K562 (cell line): ENCODE measurements at regions not wholly inside any gene's neighbourhood (a gene's known extent, or its start where the extent isn't known, plus 50 kb on each side); places are given as distances from the start of the nearest gene placed in this dataset.

Experiments
- ATAC-seq: fragments of 200-7000 bp; cut with Tn5 transposase; 3 replicates; pipeline ENCODE4 v1.9.1; 2020; ENCODE audit warnings: moderate library complexity
- BruUV-seq: library from RNA; stranded (reverse); fragments of 400-500 nt; replicated peaks from 2 replicates; lab custom pipeline; 2021; lab: Mats Ljungman, UMichigan
- CTCF ChIA-PET: fragments of 300-600 bp; formaldehyde crosslinking; extraction: SDS; loops from one replicate; lab custom pipeline; 2021; ENCODE audit warnings: low intra/inter-chr PET ratio; lab: Yijun Ruan, JAX
- POLR2A ChIA-PET: fragments of 300-600, 350-650 bp; sonication (Branson Sonifier 250); formaldehyde crosslinking; extraction: SDS; loops from one replicate; lab custom pipeline; 2021; ENCODE audit warnings: antibody characterized with exemption, inconsistent platforms; lab: Yijun Ruan, JAX
- DNase-seq, 4 experiments: peaks; one replicate each; pipeline versions ENCODE4 v3.0.0 to v3.0.0-alpha.2; 2011 to 2018; ENCODE audit warnings: low spot score in 3 of 4, mixed read lengths in 3 of 4; ENCODE audit errors: extremely low read depth in 1 of 4
- FAIRE-seq: peaks from 2 replicates; lab custom pipeline; 2011; peaks lifted over from hg19 to GRCh38; lab: Jason Lieb, UNC
- H2AFZ ChIP-seq: 2 replicates; pipeline ENCODE4 v1.6.0; 2011; ENCODE audit warnings: low read depth, low read length, control low read depth, inconsistent platforms
- H3K27ac ChIP-seq: fragments of 200-600 bp; 3 replicates; pipeline ENCODE4 v1.8.0; 2011; ENCODE audit warnings: low read depth, mild to moderate bottlenecking, control low read depth, inconsistent platforms, low read length, moderate library complexity, mixed read lengths; ENCODE audit errors: extremely low read depth
- H3K27me3 ChIP-seq, 2 experiments: fragments of 300-600 bp in 1 of 2; 2 replicates in 1 of 2; 3 replicates in 1 of 2; pipeline versions ENCODE4 v1.6.0 to v1.8.0; 2011; ENCODE audit warnings: inconsistent platforms in 2 of 2, low read length in 2 of 2, mild to moderate bottlenecking in 1 of 2, mixed read lengths in 1 of 2, moderate library complexity in 1 of 2; ENCODE audit not compliant: control insufficient read depth in 2 of 2, insufficient read depth in 2 of 2
- H3K36me3 ChIP-seq: fragments of 300-600 bp; 3 replicates; pipeline ENCODE4 v1.8.0; 2011; ENCODE audit warnings: mild to moderate bottlenecking, low read length, inconsistent platforms; ENCODE audit not compliant: control insufficient read depth, insufficient read depth
- H3K4me1 ChIP-seq, 2 experiments: fragments of 200-600 bp in 1 of 2; replicated peaks in 1 of 2; 2 replicates in 1 of 2; 3 replicates in 1 of 2; pipeline versions ENCODE4 v1.5.1 to v1.8.0; 2011; ENCODE audit warnings: inconsistent platforms in 2 of 2, low read length in 2 of 2, mild to moderate bottlenecking in 1 of 2, mixed read lengths in 1 of 2, moderate library complexity in 1 of 2; ENCODE audit not compliant: control insufficient read depth in 2 of 2, insufficient read depth in 2 of 2
- H3K4me2 ChIP-seq: 2 replicates; pipeline ENCODE4 v1.6.1; 2011; ENCODE audit warnings: low read length, control low read depth, inconsistent platforms, mixed read lengths; ENCODE audit not compliant: insufficient read depth
- H3K4me3 ChIP-seq: fragments of 200-600 bp; sonication (generic), shearing (Covaris generic); 2 replicates; pipeline ENCODE4 v1.5.1; 2016; ENCODE audit warnings: control low read depth, inconsistent platforms
- H3K79me2 ChIP-seq: fragments of 200-600 bp; 3 replicates; pipeline ENCODE4 v1.8.0; 2011; ENCODE audit warnings: low read length, inconsistent platforms; ENCODE audit not compliant: control insufficient read depth, insufficient read depth
- H3K9ac ChIP-seq, 2 experiments: 2 replicates each; pipeline versions ENCODE4 v1.6.0 to v1.6.1; 2011; ENCODE audit warnings: low read depth in 2 of 2, low read length in 2 of 2, control low read depth in 1 of 2, inconsistent platforms in 1 of 2, mild to moderate bottlenecking in 1 of 2, mixed read lengths in 1 of 2; ENCODE audit not compliant: insufficient read depth in 1 of 2
- H3K9me1 ChIP-seq: one replicate; pipeline ENCODE4 v1.6.0; 2011; ENCODE audit warnings: inconsistent platforms, mild to moderate bottlenecking, low read length, moderate library complexity; ENCODE audit not compliant: control insufficient read depth, insufficient read depth
- H3K9me3 ChIP-seq: replicated peaks from 2 replicates; pipeline ENCODE4 v1.5.1; 2011; ENCODE audit warnings: low read depth, low read length, inconsistent platforms; ENCODE audit not compliant: control insufficient read depth, insufficient read depth
- H4K20me1 ChIP-seq: replicated peaks from 2 replicates; pipeline ENCODE4 v1.6.1; 2011; ENCODE audit warnings: low read length, inconsistent platforms, mixed read lengths; ENCODE audit not compliant: control insufficient read depth, insufficient read depth
- MAZ ChIP-seq, 2 experiments: fragments of 450-650 bp in 1 of 2; sonication (generic) in 1 of 2; formaldehyde crosslinking; IDR thresholded peaks in 1 of 2; conservative IDR thresholded peaks in 1 of 2; 2 replicates each; pipeline versions ENCODE4 v1.4.0 to v1.5.0; 2020; ENCODE audit warnings: mild to moderate bottlenecking in 1 of 2, missing genetic modification reagents in 1 of 2
- NFYB ChIP-seq: IDR thresholded peaks from 2 replicates; pipeline ENCODE4 v1.6.1; 2011; ENCODE audit warnings: mild to moderate bottlenecking, moderate library complexity; ENCODE audit not compliant: insufficient read length; ENCODE audit errors: extremely low read depth
- PREB ChIP-seq: sonication (generic); formaldehyde crosslinking; IDR thresholded peaks from 2 replicates; pipeline ENCODE4 v1.8.1; 2023; ENCODE audit warnings: mild to moderate bottlenecking, missing genetic modification reagents
- ZBTB8A ChIP-seq: fragments of 450-650 bp; IDR thresholded peaks from 2 replicates; pipeline ENCODE4 v1.6.1; 2018; ENCODE audit warnings: mild to moderate bottlenecking, moderate library complexity; ENCODE audit not compliant: partially characterized antibody
- ZNF174 ChIP-seq: fragments of 250-450 bp; sonication (Bioruptor Pico); IDR thresholded peaks from 2 replicates; pipeline ENCODE4 v1.4.0; 2020; ENCODE audit warnings: mild to moderate bottlenecking
- ZNF717 ChIP-seq: fragments of 250-450 bp; sonication (Bioruptor Pico); IDR thresholded peaks from 2 replicates; pipeline ENCODE4 v1.5.0; 2021
- WGBS: fragments of 100-300 bp; shearing (Covaris generic); methylation state at CpG from one replicate; pipeline ENCODE4 v1.1.6; 2016; ENCODE audit warnings: low coverage, mixed read lengths; ENCODE audit not compliant: insufficient coverage; ENCODE audit errors: missing lambda C conversion rate; 5-methylcytosine and 5-hydroxymethylcytosine counted together
- in situ Hi-C: fragments of 300-500 bp; cut with MboI; formaldehyde crosslinking; loops from 4 replicates; pipeline ENCODE4 v1.15.0; 2018; ENCODE audit warnings: inconsistent platforms, mixed read lengths
- intact Hi-C: fragments of 100-400 bp; cut with micrococcal nuclease; formaldehyde crosslinking; loops from 2 replicates; pipeline ENCODE4 v1.14.2; 2022

GRCh38 chr14:100666851-100667250 is 59.8 kb upstream of the DLK1 start:
- Histone ChIP-seq H3K27ac (no peak overlapping the region), H3K36me3 (no peaks in the 10 kb centered on the region), H3K9me1 (no peaks in the 10 kb centered on the region), H3K4me1 (peaks cover 22 to 30% of the 10 kb centered on the region in 2 experiments), H3K9me3 (0 out of 2 replicates have a peak, but pooled peaks cover 1% of the 10 kb centered on the region), H3K79me2 (no peaks in the 10 kb centered on the region), H4K20me1 (no peaks in the 10 kb centered on the region), H3K9ac (no peak overlapping the region), H3K4me3 (no peak overlapping the region), H2AFZ (no peak overlapping the region), H3K27me3 (no peaks in the 10 kb centered on the region), H3K4me2 (no peak overlapping the region)
- intact Hi-C loops = loop anchor here (5.0 kb wide), 1 partner anchor 235 kb away; the partner anchor contains the start of gene RTL1
- no peak for FAIRE-seq
- in situ Hi-C loops = loop anchor here (5.0 to 10.0 kb wide), 2 partner anchors 65 to 178 kb away; no protein-coding TSS in a partner anchor
- ATAC-seq = no peak
- no TSS peak for BruUV-seq
- no peak for DNase-seq
- ChIA-PET POLR2A (no interaction called here), CTCF (no interaction called here)
- 74% methylated on average over 5 of the region's 10 CpGs for WGBS
- TF ChIP-seq ZBTB8A (no peak), PREB (CRISPR knock-in tag) (no peak), ZNF174 (CRISPR knock-in tag) (no peak), ZNF717 (no peak), NFYB (no peak), MAZ (CRISPR knock-in tag; conservative IDR thresholded peaks at IDR 0.05 in 1 of 2, IDR thresholded peaks at IDR 0.05 in 1 of 2) (no peak)
